HL-60 (cell line): ENCODE measurements at regions not wholly inside any gene's neighbourhood (a gene's known extent, or its start where the extent isn't known, plus 50 kb on each side); places are given as distances from the start of the nearest gene placed in this dataset.

Source experiments
- DNase-seq, 2 experiments: peaks; one replicate each; pipeline ENCODE4 v3.0.0-alpha.2; 2010 to 2020; ENCODE audit warnings: low read depth in 1 of 2, low spot score in 1 of 2
- H3K27ac ChIP-seq: fragments of 250-450 bp; sonication (Bioruptor Pico); replicated peaks from 2 replicates; pipeline ENCODE4 v1.5.1; 2020; ENCODE audit warnings: mild to moderate bottlenecking, moderate library complexity
- H3K27me3 ChIP-seq: fragments of 250-450 bp; sonication (Bioruptor Pico); 2 replicates; pipeline ENCODE4 v1.5.1; 2021; ENCODE audit warnings: mild to moderate bottlenecking, moderate library complexity; ENCODE audit not compliant: insufficient read depth, poor library complexity, severe bottlenecking
- H3K4me3 ChIP-seq: replicated peaks from 2 replicates; pipeline ENCODE4 v1.5.1; 2011; ENCODE audit warnings: mild to moderate bottlenecking, control low read depth, low read length; ENCODE audit not compliant: insufficient read depth
- CTCF ChIP-seq: IDR thresholded peaks from one replicate; pipeline ENCODE4 v1.5.1; 2011; ENCODE audit warnings: low read length, control low read depth, inconsistent platforms; ENCODE audit not compliant: insufficient read depth
- GABPA ChIP-seq: IDR thresholded peaks from 2 replicates; pipeline ENCODE4 v1.6.1; 2012; ENCODE audit warnings: low read depth
- POLR2AphosphoS5 ChIP-seq: IDR thresholded peaks from 2 replicates; pipeline ENCODE4 v1.6.1; 2012; ENCODE audit warnings: low read depth
- REST ChIP-seq: IDR thresholded peaks from 2 replicates; pipeline ENCODE4 v1.6.1; 2012; ENCODE audit warnings: low read depth; ENCODE audit not compliant: insufficient replicate concordance
- SPI1 ChIP-seq: IDR thresholded peaks from 2 replicates; pipeline ENCODE4 v1.6.1; 2012; ENCODE audit warnings: low read depth, mild to moderate bottlenecking, borderline replicate concordance

GRCh38 chrX:149121206-149121920 is 383.7 kb downstream of the IDS start:
- Histone ChIP-seq H3K4me3 (no peak overlapping the region), H3K27ac (no peak overlapping the region), H3K27me3 (no peaks in the 10 kb centered on the region)
- no peak for TF ChIP-seq CTCF
- TF ChIP-seq GABPA, result no peak
- TF ChIP-seq SPI1, result no peak
- no peak for TF ChIP-seq POLR2AphosphoS5
- no peak for TF ChIP-seq REST
- DNase-seq, result no peak

- Histone ChIP-seq H3K4me3 (no peak overlapping the region), H3K27me3 (no peaks in the 10 kb centered on the region), H3K27ac (no peak overlapping the region)
- DNase-seq, result no peak
- TF ChIP-seq GABPA, result no peak
- TF ChIP-seq SPI1, result no peak
- TF ChIP-seq CTCF, result no peak
- no peak for TF ChIP-seq REST
- TF ChIP-seq POLR2AphosphoS5, result no peak
Observed at GRCh38 chrX:149120459-149120858, 384.6 kb downstream of the IDS start.

- Histone ChIP-seq H3K4me3 (no peak overlapping the region), H3K27me3 (no peaks in the 10 kb centered on the region), H3K27ac (no peak overlapping the region)
- TF ChIP-seq GABPA, result no peak
- no peak for TF ChIP-seq CTCF
- TF ChIP-seq POLR2AphosphoS5, result no peak
- TF ChIP-seq SPI1, result no peak
- no peak for TF ChIP-seq REST
- DNase-seq, result no peak
Observed at GRCh38 chrX:149114874-149115273, 390.2 kb downstream of the IDS start.
